GM18520 (cell line): ENCODE measurements at regions not wholly inside any gene's neighbourhood (a gene's known extent, or its start where the extent isn't known, plus 50 kb on each side); places are given as distances from the start of the nearest gene placed in this dataset.

ENCODE experiments used
- ATAC-seq: cut with Tn5 transposase; IDR thresholded peaks from one replicate; pipeline ENCODE4 v1.9.1; 2021; ENCODE audit not compliant: unreplicated experiment

DNA sequence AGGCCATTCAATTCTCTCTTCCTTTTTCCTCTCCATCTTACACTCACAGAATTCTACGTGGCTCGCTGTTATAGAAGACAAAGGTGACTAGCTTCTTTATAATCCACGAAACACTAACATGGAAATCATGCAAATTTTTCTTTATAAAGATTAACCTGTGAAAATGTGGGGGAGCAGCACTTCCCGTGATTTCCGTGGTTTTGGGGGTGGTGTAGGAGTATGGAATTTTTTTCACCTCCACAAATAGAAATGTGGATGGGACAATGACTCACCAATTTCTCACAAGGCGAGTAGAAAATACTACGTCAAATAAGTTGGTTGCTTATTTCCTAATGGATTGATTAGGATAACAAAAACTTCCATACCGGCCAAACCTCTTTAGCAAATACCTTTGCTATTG, 719.2 kb upstream of the TENM3 start:
- ATAC-seq: no peak

DNA sequence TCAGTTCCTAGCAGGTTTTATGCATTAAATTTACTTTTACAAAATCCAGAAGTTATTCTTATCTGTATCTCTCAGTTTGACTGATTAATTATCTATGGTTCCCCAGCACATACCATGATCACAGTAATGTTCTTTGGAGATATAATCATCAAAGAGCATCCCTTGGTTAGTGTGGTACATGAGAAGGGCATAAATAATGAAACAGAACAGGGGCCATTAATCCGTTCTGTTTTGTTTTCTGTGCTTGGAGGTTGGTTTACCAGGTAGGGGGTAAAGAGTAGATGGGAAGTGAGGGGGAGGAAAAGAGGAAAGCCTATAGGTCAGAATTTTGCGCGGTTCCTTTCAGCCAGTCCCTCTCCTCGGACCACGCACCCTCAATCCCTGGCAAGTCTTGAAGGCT, 718.7 kb upstream of the TENM3 start:
- no peak for ATAC-seq

- ATAC-seq: no peak
Measured at GRCh38 chr4:181525634-181526033, 717.6 kb upstream of the TENM3 start.

DNA sequence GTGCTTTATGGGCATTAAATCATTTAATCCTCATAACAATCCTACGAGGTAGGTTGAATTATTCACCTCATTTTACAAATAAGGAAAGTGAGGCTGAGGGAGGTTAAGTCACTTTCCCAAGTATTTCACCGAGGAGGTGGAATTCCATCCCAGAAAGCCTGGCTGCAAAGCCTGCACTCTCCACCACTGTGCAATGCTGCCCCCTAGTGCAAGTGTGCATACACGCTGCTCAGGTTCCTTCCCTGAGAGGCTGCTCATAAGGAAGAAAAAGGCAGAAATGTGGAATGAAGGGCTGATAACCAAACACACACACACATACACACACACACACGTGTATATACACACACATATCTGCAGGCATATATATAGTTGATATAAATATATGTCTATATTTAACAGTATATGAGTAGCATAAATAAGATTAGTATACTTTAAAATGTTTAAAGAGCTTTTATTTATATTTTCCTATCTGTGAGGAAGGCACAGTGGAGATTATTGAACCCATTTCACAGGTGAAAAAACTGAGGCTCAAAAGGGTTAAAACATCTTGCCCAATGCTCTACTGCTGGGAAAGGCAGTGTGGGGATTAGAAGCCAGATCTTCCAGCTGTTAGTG, 714.5 kb upstream of the TENM3 start:
- ATAC-seq: peak; percentile 57

DNA sequence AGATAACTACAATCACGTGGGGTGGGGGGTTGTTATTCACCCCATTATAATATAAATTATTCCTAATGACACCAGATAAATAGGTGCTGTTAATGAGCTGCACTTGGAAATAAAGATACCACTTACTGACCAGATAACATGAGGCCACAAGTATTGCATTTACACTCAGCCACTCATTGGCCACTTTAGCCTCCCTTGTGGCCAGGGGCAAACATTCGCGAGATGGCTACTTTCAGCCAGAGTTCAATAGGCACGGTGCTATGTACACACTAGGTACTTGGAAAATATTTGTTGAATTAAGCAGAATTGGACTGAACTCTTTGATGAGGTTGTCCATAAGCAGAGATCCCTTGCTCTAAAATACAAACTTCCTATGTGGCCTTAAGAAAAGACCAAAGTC, 713.7 kb upstream of the TENM3 start:
- ATAC-seq: no peak

GRCh38 chr4:181536196-181536746, 706.9 kb upstream of the TENM3 start:
- no peak for ATAC-seq

DNA sequence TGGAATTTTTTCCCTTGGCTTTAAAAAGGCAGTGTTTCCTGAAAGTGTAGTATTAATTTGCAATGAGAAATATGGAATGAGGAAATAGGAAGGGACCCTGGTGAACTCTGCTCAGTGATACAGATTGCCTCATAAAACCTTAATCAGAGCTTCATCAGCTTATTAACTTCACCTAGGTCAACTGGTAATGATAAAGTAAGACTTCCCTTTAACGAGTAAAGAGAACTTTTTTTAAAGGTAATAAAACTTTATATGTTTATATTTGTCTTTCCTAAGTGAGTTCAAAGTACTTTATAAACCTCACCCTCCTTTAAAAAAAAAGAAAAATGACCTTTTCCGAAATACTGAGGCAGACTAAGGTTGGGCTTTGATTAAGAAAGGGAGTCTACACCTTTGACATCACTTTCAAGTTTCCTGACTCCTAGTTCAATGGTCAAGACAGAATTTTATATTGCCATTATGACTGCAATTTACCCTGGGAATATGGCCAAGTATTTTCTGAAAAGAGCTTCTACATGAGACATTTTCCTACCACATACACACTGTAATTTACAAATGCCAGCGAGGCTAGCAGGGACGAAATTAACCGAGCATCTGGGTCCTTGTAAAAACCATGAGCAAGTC, 706.3 kb upstream of the TENM3 start:
- no peak for ATAC-seq

GRCh38 chr4:181538431-181538830, 704.8 kb upstream of the TENM3 start:
- no peak for ATAC-seq

DNA sequence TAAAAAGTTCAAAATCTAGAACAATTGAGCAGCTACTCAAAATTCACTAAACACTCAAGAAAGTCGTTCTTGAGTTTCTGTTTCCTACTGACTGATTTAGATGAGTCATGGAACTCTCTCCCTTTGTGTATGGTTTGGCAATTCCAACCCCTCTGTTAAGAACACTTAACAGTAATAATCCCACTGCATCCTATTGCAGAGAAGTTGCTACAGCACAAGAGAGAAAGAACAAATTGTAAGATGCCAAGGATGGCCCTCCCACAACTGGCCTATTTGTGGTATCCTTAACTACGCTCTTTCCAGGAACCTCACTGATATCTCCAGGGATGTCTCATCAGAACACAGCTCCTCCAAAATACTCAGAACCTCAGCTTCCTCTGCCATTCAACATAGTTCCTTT, 701.8 kb upstream of the TENM3 start:
- no peak for ATAC-seq

DNA sequence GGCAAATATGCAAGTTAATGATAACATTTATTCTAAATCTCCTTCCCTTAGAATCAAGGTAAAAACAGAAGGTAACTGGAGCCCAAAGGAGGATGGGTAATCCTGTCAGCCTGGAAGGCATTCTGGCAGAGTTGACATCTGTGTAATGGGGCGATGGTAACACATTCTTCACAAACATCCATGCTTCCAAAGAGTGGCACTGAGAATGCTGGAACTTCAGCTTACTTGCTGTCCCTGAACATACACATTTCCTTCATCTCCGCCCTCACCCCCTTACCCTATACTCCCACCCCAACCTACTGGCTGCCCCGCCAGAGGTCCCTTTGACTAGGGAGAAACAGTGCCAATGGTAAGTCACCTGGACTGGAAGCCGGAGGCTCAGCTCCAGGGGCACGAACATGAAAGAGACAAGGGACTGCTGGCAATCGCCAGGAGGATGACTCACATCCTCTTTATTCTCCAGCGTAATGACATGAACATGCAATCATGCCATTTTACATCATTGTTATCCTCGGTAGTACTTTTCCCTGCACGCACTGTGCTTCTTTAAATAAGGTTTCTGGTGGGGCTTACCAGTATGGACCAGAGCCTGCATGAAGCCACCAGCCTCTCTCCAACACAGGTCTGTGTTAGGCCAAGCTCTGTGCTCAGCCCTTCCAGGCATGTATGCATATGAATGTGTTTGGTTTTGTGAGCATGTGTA, 694.2 kb upstream of the TENM3 start:
- ATAC-seq: no peak

DNA sequence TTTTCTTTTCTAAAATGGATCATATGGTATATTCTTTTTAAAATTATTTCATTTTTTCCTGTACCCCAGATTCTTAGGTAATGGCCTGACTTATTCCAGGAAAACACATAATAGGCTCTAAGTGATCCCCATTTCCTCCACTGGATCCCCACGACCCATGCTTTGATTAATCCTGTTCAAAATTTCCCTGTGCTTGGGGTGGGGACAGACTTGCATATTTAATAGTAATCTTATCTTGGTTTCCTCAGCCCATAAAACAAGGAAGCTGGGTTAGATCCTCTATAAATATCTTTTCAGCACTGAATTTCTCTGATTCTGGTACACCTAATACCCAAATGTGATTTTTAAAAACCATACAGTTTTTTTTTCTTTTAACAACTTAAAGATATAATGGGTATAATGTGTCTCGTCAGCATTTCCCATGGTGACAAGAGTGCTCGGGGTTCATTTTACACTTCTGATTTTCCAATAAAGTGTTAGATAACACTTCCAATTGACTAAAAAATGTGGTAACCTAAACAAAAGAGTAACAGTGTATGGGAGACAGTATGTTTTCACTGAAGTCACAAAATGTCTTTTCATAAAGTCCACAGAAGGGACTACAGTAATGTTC, 693.5 kb upstream of the TENM3 start:
- no peak for ATAC-seq

DNA sequence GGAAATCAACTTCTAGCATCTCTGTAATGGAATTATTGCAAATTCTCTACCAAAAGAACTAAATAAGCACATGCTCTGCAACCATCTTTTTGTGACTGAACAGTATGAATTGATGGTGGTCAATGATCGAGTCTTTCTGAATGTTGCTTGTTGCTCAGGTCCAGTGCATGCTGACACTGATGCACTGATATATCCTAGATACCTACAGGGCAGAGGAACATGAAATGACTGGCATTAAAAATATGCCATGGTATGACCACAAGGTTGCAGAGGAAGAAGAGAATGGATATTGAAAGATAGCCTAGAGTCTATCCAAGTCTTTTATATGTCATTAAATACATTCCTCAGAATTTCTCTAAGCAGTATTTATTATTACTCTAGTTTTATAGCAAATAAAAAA, 692.8 kb upstream of the TENM3 start:
- ATAC-seq: no peak

- ATAC-seq: no peak
Measured at GRCh38 chr4:181559637-181560036, 683.6 kb upstream of the TENM3 start.

DNA sequence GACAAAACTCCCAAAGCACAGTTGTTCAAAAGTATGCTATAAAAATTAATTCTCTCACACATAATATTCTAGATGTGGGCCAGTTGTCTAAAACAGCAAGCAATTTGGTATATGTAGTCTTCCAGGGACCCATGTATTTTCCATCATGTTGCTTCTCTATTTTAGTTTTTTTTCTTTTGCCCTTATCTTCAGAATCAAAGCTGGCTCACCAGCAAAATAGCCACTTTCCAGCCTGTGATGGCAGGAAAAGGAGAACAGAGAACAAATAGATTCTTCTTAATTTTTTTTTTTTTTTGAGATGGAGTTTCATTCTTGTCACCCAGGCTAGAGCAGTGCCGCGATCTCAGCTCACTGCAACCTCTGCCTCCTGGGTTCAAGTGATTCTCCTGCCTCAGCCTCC, 680.8 kb upstream of the TENM3 start:
- no peak for ATAC-seq

- ATAC-seq: no peak
Measured at GRCh38 chr4:181564625-181565024, 678.6 kb upstream of the TENM3 start.

DNA sequence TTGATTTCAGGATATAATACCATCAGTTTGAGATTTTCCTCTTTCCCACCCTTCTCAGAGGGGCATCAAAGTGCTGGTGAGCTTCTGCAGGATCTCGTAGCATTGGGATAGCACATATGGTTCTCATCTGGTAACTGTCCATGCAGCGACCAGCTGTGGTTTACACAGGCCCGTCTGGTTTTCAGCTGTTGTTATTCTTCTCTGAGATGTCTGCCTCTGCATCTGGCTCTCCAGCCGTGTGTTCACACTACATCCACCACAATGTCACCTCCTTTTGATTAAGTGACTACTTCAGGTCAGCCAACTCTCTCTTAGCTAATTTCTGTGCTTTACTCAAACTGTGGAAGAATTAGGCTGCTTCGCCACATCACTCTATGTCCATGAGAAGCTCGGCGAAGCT, 676.7 kb upstream of the TENM3 start:
- no peak for ATAC-seq

- peak; percentile 68 for ATAC-seq
Measured at GRCh38 chr4:181569553-181569952, 673.6 kb upstream of the TENM3 start.

- ATAC-seq: no peak
Measured at GRCh38 chr4:181578911-181579310, 664.3 kb upstream of the TENM3 start.

DNA sequence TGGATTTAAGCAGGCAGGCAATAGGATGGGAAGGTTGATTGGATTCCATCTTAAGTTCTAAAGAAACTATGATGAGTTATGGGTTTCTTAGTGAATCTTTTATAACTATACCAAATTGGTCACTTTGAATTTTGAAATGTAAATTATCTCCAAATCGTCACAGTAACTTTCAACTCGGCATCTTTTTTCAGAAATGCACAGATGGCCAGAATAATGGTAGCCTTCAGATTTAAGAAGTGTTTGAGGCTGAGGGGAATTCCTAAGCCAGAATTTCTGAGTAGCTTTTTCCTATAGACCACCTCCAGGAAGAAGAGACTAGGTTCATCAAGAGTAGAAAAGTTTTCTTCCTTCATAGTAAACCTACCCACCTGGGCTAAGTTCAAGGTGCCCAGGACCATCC, 663.7 kb upstream of the TENM3 start:
- no peak for ATAC-seq

- no peak for ATAC-seq
Measured at GRCh38 chr4:181581983-181582382, 661.2 kb upstream of the TENM3 start.

DNA sequence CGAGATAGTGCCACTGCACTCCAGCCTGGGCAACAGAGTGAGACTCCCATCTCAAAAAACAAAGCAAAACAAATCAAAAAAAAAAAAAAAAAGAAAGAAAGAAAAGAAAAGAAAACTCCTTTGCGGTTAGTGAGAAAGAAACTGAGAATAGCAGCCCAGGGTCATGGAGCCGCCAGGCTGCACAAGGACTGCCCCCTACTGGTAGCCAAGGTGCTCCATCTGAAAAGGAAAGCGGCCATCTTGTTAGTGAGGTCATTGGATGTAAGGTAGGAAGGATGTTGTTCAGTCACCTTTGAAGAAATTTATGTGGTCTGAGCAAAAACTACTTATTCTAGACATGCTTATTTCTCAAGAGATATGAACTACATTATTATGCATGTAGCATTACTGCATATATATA, 660.6 kb upstream of the TENM3 start:
- no peak for ATAC-seq
